Gastrocnemius medialis (tissue), 4 donors: ENCODE measurements at regions not wholly inside any gene's neighbourhood (a gene's known extent, or its start where the extent isn't known, plus 50 kb on each side); places are given as distances from the start of the nearest gene placed in this dataset.
"Not testable (repeated sequence)": the region's sequence is repeated elsewhere in the genome, so short reads cannot be mapped to it uniquely, and the experiment has no call there.

Experiments
- ATAC-seq, 2 donors: fragments of 150-250 bp; one replicate each; pipeline ENCODE4 v1.9.1; 2016
- DNase-seq, 2 donors: peaks; one replicate each; pipeline ENCODE4 v3.0.0-alpha.2; 2019
- H3K27ac ChIP-seq, 4 donors: fragments of 200-600 bp; sonication (generic); 1 replicate in 1 of 4; 2 replicates in 3 of 4; pipeline ENCODE4 v1.5.1; 2016 to 2018; ENCODE audit warnings: mild to moderate bottlenecking in 2 of 4, moderate library complexity in 1 of 4
- H3K27me3 ChIP-seq, 3 donors: fragments of 200-600 bp; sonication (generic) in 2 of 3; 1 replicate in 1 of 3; 2 replicates in 2 of 3; pipeline versions ENCODE4 v1.5.1 to v1.6.0; 2016 to 2019; ENCODE audit warnings: mild to moderate bottlenecking in 1 of 3, moderate library complexity in 1 of 3
- H3K36me3 ChIP-seq, 2 donors: fragments of 200-600 bp; sonication (generic) in 1 of 2; one replicate each; pipeline ENCODE4 v1.5.1; 2017 to 2018
- H3K4me1 ChIP-seq, 2 donors: fragments of 200-600 bp; sonication (generic) in 1 of 2; one replicate each; pipeline ENCODE4 v1.5.1; 2016 to 2017; ENCODE audit warnings: mild to moderate bottlenecking in 2 of 2
- H3K4me3 ChIP-seq, 4 donors: fragments of 200-600 bp; sonication (generic) in 3 of 4; 1 replicate in 1 of 4; 2 replicates in 3 of 4; pipeline ENCODE4 v1.5.1; 2016 to 2019; ENCODE audit warnings: mild to moderate bottlenecking in 2 of 4
- H3K9me3 ChIP-seq, 3 donors: fragments of 200-600 bp; sonication (generic) in 2 of 3; 1 replicate in 1 of 3; 2 replicates in 2 of 3; pipeline ENCODE4 v1.5.1; 2016 to 2019
- CTCF ChIP-seq, 5 experiments: fragments of 450-650 bp in 3 of 5; fragments of 200-600 bp in 2 of 5; sonication (generic) in 2 of 5; IDR thresholded peaks in 4 of 5; conservative IDR thresholded peaks in 1 of 5; 1 replicate in 4 of 5; 2 replicates in 1 of 5; pipeline ENCODE4 v1.5.1; 2016 to 2019; ENCODE audit warnings: antibody characterized with exemption in 5 of 5, mild to moderate bottlenecking in 3 of 5, moderate library complexity in 3 of 5
- POLR2A ChIP-seq, 2 donors: fragments of 450-650 bp; IDR thresholded peaks; one replicate each; pipeline ENCODE4 v1.6.1; 2017; ENCODE audit warnings: antibody characterized with exemption in 2 of 2, mild to moderate bottlenecking in 2 of 2, moderate library complexity in 2 of 2
- in situ Hi-C, 4 donors: fragments of 200-750 bp; cut with MboI; loops; one replicate each; pipeline versions ENCODE4 v1.15.0 to v1.8.0; 2017; ENCODE audit warnings: low sequenced_read_pairs in 4 of 4
- intact Hi-C: fragments of 100-400 bp; cut with DNase I; formaldehyde crosslinking; loops from one replicate; pipeline ENCODE4 v1.15.1; 2023; ENCODE audit warnings: low total_unique reads

- in situ Hi-C loops (no loop called here), intact Hi-C loops (no loop called here)
- no peaks in the 10 kb centered on the region for H3K4me1 ChIP-seq
- ATAC-seq (no peak), DNase-seq (no peak)
- TF ChIP-seq CTCF (IDR thresholded peaks at IDR 0.05 in 4 of 5, conservative IDR thresholded peaks at IDR 0.05 in 1 of 5), result no peak
- TF ChIP-seq POLR2A (IDR thresholded peaks at IDR 0.05), result no peak
- H3K27ac ChIP-seq, result no peak overlapping the region
- H3K9me3 ChIP-seq, result no peaks in the 10 kb centered on the region
- no peak overlapping the region for H3K4me3 ChIP-seq
- H3K27me3 ChIP-seq, result no peaks in the 10 kb centered on the region
- H3K36me3 ChIP-seq, result no peaks in the 10 kb centered on the region
Observed at GRCh38 chr2:34241905-34242762, 643.0 kb upstream of the FAM98A start.

DNA sequence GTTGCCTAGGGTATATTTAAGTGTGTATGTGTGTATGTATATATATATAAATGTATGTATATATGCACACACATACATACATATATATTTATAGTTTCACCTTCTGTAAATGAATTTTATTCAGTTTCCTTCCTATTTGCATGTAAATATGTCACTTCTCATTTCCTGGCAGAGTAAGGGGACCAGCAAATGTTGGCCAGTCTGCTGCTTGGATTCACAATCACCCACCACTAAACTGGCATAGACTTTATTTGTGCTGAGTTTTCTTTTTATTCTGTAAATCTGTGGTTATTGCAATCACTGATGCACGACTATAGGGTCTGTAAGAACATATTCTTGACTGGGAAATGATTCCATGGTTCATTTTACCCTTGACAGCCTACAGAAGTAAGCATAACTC, 640.4 kb upstream of the FAM98A start:
- Histone ChIP-seq H3K27ac (no peak overlapping the region), H3K4me3 (no peak overlapping the region), H3K27me3 (no peaks in the 10 kb centered on the region), H3K4me1 (no peaks in the 10 kb centered on the region), H3K9me3 (no peaks in the 10 kb centered on the region), H3K36me3 (no peaks in the 10 kb centered on the region)
- TF ChIP-seq POLR2A (IDR thresholded peaks at IDR 0.05) (no peak), CTCF (IDR thresholded peaks at IDR 0.05 in 4 of 5, conservative IDR thresholded peaks at IDR 0.05 in 1 of 5) (no peak)
- ATAC-seq, result no peak
- intact Hi-C loops, result no loop called here
- in situ Hi-C loops, result no loop called here
- no peak for DNase-seq

DNA sequence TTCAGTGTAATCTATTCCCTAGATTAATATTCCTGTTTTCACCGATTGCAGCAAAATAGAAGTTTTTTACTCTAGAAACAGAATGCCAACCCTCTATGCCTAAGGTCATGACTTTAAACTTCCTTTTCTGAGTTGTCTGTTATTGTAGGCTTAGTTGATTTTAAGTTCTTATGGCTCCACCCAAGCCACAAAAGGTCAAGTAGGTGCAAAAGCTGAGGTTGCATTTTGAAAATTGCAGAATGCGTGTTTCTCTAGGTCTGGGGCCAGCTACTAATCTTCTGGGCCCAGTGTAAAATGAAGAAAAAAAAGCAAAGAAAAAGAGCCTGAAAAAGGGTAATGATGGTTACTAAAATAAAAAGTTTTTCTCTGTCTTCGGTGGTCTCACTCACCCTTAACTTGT, 635.7 kb upstream of the FAM98A start:
- Histone ChIP-seq H3K4me3 (no peak overlapping the region), H3K27ac (no peak overlapping the region), H3K27me3 (no peaks in the 10 kb centered on the region), H3K36me3 (no peaks in the 10 kb centered on the region), H3K4me1 (no peaks in the 10 kb centered on the region), H3K9me3 (no peaks in the 10 kb centered on the region)
- TF ChIP-seq CTCF (IDR thresholded peaks at IDR 0.05 in 4 of 5, conservative IDR thresholded peaks at IDR 0.05 in 1 of 5) (no peak), POLR2A (IDR thresholded peaks at IDR 0.05) (no peak)
- in situ Hi-C loops, result no loop called here
- DNase-seq (no peak), ATAC-seq (no peak)
- intact Hi-C loops, result no loop called here

DNA sequence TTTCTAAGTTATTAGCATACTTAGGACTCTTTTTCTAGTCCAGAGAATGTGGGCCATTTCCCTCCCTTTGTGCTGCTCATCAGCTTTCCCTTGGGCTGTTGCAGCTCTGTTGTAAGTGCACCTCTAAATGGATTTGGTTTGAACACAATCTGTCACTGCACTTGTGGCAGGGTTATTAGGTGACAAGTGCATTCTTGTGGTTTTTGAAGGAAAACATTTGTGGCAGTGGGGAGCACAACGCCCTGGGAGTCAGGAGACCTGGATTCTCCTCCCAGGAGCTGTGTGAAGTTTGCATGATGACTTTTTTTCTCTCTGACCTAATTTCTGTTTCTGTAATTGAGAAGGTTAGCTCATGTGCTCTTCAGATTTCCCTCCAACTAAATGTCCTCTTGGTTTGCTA, 630.9 kb upstream of the FAM98A start:
- TF ChIP-seq CTCF (IDR thresholded peaks at IDR 0.05 in 4 of 5, conservative IDR thresholded peaks at IDR 0.05 in 1 of 5), result no peak
- no peak for TF ChIP-seq POLR2A (IDR thresholded peaks at IDR 0.05)
- Histone ChIP-seq H3K9me3 (no peaks in the 10 kb centered on the region), H3K27ac (no peak overlapping the region), H3K36me3 (no peaks in the 10 kb centered on the region), H3K27me3 (no peaks in the 10 kb centered on the region), H3K4me3 (no peak overlapping the region), H3K4me1 (no peaks in the 10 kb centered on the region)
- ATAC-seq, result no peak
- in situ Hi-C loops (no loop called here), intact Hi-C loops (no loop called here)
- no peak for DNase-seq

DNA sequence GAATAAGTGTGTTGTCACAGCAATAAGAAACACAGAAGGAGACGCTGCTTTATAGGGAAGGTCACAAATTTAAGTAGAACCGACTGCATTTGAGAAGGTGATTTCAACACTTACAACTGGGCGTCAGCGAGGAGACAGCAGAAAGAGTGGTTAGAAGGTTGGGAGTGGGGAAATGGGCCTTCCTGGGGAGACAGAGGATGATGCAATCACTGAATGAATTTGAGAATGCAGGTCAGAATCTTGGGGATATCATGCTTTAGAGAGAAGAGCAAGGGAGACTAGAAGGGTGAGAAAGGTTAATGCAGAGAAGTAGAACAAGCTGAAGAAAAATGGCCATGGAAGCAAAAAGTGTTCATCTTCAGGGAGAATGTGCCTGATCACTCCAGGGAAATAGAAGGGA, 616.1 kb upstream of the FAM98A start:
- Histone ChIP-seq H3K4me1 (no peaks in the 10 kb centered on the region), H3K36me3 (no peaks in the 10 kb centered on the region), H3K9me3 (no peaks in the 10 kb centered on the region), H3K27ac (no peak overlapping the region), H3K4me3 (no peak overlapping the region), H3K27me3 (no peaks in the 10 kb centered on the region)
- TF ChIP-seq POLR2A (IDR thresholded peaks at IDR 0.05) (no peak), CTCF (IDR thresholded peaks at IDR 0.05 in 4 of 5, conservative IDR thresholded peaks at IDR 0.05 in 1 of 5) (no peak)
- ATAC-seq (no peak), DNase-seq (no peak)
- in situ Hi-C loops (no loop called here), intact Hi-C loops (no loop called here)

GRCh38 chr2:34210382-34210781, 611.3 kb upstream of the FAM98A start:
- ATAC-seq, in situ Hi-C loops, H3K27ac ChIP-seq, H3K9me3 ChIP-seq, DNase-seq, intact Hi-C loops, H3K4me1 ChIP-seq, H3K36me3 ChIP-seq, H3K4me3 ChIP-seq, H3K27me3 ChIP-seq: not testable (repeated sequence)
